ENCODE measurements at regions not wholly inside any gene's neighbourhood (a gene's known extent, or its start where the extent isn't known, plus 50 kb on each side); places are given as distances from the start of the nearest gene placed in this dataset.

- Histone ChIP-seq H3K9ac (ENCODE audit: insufficient read depth in 1 of 2, low read length in 2 of 2) (no peak overlapping the region), H3K36me3 (ENCODE audit: control insufficient read depth in 4 of 4, insufficient read depth in 4 of 4, low read length in 4 of 4) (no peaks in the 10 kb centered on the region), H3K4me3 (no peak overlapping the region), H3K27ac (ENCODE audit: low read depth in 1 of 2, low read length in 1 of 2) (no peak overlapping the region), H3K9me3 (ENCODE audit: control insufficient read depth in 4 of 4, insufficient read depth in 3 of 4, low read length in 3 of 4) (no peaks in the 10 kb centered on the region), H3K27me3 (ENCODE audit: control insufficient read depth in 3 of 3, insufficient read depth in 3 of 3, low read length in 2 of 3) (no peaks in the 10 kb centered on the region), H3K4me1 (ENCODE audit: control insufficient read depth in 5 of 5, insufficient read depth in 5 of 5, low read length in 5 of 5) (no peaks in the 10 kb centered on the region)
- WGBS, 2 donors, result 31 to 92% methylated on average over 2 of the region's 2 CpGs
- ATAC-seq (ENCODE audit: insufficient read depth, low FRiP score) (no peak), DNase-seq (no peak)
- TF ChIP-seq CTCF (IDR thresholded peaks at IDR 0.05; ENCODE audit: control extremely low read depth, extremely low read depth), result no peak
These were observed 362.3 kb upstream of the EPHA5 start for GRCh38 chr4:66032571-66032970.

GRCh38 chr4:66028668-66029067 is 358.4 kb upstream of the EPHA5 start:
- DNase-seq, result no peak
- no peak for TF ChIP-seq CTCF (IDR thresholded peaks at IDR 0.05; ENCODE audit: control extremely low read depth, extremely low read depth)
- Histone ChIP-seq H3K9ac (ENCODE audit: insufficient read depth in 1 of 2, low read length in 2 of 2) (no peak overlapping the region), H3K4me3 (no peak overlapping the region), H3K36me3 (ENCODE audit: control insufficient read depth in 4 of 4, insufficient read depth in 4 of 4, low read length in 4 of 4) (no peaks in the 10 kb centered on the region), H3K9me3 (ENCODE audit: control insufficient read depth in 4 of 4, insufficient read depth in 3 of 4, low read length in 3 of 4) (no peaks in the 10 kb centered on the region), H3K27ac (ENCODE audit: low read depth in 1 of 2, low read length in 1 of 2) (no peak overlapping the region), H3K27me3 (ENCODE audit: control insufficient read depth in 3 of 3, insufficient read depth in 3 of 3, low read length in 2 of 3) (no peaks in the 10 kb centered on the region), H3K4me1 (ENCODE audit: control insufficient read depth in 5 of 5, insufficient read depth in 5 of 5, low read length in 5 of 5) (no peaks in the 10 kb centered on the region)
- no peak for ATAC-seq (ENCODE audit: insufficient read depth, low FRiP score)
- WGBS, 2 donors, result 85 to 87% methylated on average over 1 of the region's 1 CpG

GRCh38 chr4:66023061-66023460 is 352.8 kb upstream of the EPHA5 start:
- Histone ChIP-seq H3K27me3 (ENCODE audit: control insufficient read depth in 3 of 3, insufficient read depth in 3 of 3, low read length in 2 of 3) (no peaks in the 10 kb centered on the region), H3K4me3 (no peak overlapping the region), H3K4me1 (ENCODE audit: control insufficient read depth in 5 of 5, insufficient read depth in 5 of 5, low read length in 5 of 5) (no peaks in the 10 kb centered on the region), H3K9ac (ENCODE audit: insufficient read depth in 1 of 2, low read length in 2 of 2) (no peak overlapping the region), H3K9me3 (ENCODE audit: control insufficient read depth in 4 of 4, insufficient read depth in 3 of 4, low read length in 3 of 4) (peaks cover 0 to 3% (median 0%) of the 10 kb centered on the region in 4 donors), H3K27ac (ENCODE audit: low read depth in 1 of 2, low read length in 1 of 2) (no peak overlapping the region), H3K36me3 (ENCODE audit: control insufficient read depth in 4 of 4, insufficient read depth in 4 of 4, low read length in 4 of 4) (no peaks in the 10 kb centered on the region)
- DNase-seq (no peak), ATAC-seq (ENCODE audit: insufficient read depth, low FRiP score) (no peak)
- TF ChIP-seq CTCF (IDR thresholded peaks at IDR 0.05; ENCODE audit: control extremely low read depth, extremely low read depth), result no peak
- WGBS, 2 donors, result 36 to 53% methylated on average over 1 of the region's 1 CpG

- Histone ChIP-seq H3K4me3 (no peak overlapping the region), H3K27me3 (ENCODE audit: control insufficient read depth in 3 of 3, insufficient read depth in 3 of 3, low read length in 2 of 3) (no peaks in the 10 kb centered on the region), H3K36me3 (ENCODE audit: control insufficient read depth in 4 of 4, insufficient read depth in 4 of 4, low read length in 4 of 4) (no peaks in the 10 kb centered on the region), H3K27ac (ENCODE audit: low read depth in 1 of 2, low read length in 1 of 2) (no peak overlapping the region), H3K9ac (ENCODE audit: insufficient read depth in 1 of 2, low read length in 2 of 2) (no peak overlapping the region), H3K4me1 (ENCODE audit: control insufficient read depth in 5 of 5, insufficient read depth in 5 of 5, low read length in 5 of 5) (no peaks in the 10 kb centered on the region), H3K9me3 (ENCODE audit: control insufficient read depth in 4 of 4, insufficient read depth in 3 of 4, low read length in 3 of 4) (peaks cover 0 to 9% (median 2%) of the 10 kb centered on the region in 4 donors)
- DNase-seq (no peak), ATAC-seq (ENCODE audit: insufficient read depth, low FRiP score) (no peak)
- no peak for TF ChIP-seq CTCF (IDR thresholded peaks at IDR 0.05; ENCODE audit: control extremely low read depth, extremely low read depth)
- 87 to 95% methylated on average over 3 of the region's 3 CpGs for WGBS, 2 donors
These were observed 347.4 kb upstream of the EPHA5 start for GRCh38 chr4:66017671-66018070.

Measured in lung (tissue), 11 donors.